ENCODE measurements at regions not wholly inside any gene's neighbourhood (a gene's known extent, or its start where the extent isn't known, plus 50 kb on each side); places are given as distances from the start of the nearest gene placed in this dataset.

DNA sequence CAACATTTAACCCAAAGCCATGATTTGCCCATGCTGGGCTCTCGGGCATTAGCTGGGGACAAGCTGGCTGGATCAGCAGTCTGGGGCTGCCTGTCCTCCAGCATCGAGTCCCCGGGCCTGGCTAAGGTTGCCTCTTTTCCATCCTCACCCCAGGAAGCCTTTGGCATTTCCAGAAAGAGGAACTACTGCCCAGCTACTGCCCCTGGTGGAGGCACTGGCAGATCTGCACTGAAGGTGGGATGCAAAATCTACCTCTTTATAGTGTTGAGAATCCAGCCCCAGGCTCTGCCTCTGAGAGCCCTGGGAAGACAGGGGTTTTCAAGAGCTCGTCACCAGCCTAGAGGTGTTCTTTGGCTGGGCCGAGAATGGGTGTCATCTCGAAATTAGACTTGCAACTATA lies 635.9 kb downstream of the MATN1 start:
- peak; percentile 34 for TF ChIP-seq CTCF (IDR thresholded peaks at IDR 0.05; ENCODE audit: insufficient read depth, low read depth, low read length)
- TF ChIP-seq EZH2 (IDR thresholded peaks at IDR 0.05; ENCODE audit: insufficient read depth, low read length): no peak
